ENCODE measurements at regions not wholly inside any gene's neighbourhood (a gene's known extent, or its start where the extent isn't known, plus 50 kb on each side); places are given as distances from the start of the nearest gene placed in this dataset.

DNA sequence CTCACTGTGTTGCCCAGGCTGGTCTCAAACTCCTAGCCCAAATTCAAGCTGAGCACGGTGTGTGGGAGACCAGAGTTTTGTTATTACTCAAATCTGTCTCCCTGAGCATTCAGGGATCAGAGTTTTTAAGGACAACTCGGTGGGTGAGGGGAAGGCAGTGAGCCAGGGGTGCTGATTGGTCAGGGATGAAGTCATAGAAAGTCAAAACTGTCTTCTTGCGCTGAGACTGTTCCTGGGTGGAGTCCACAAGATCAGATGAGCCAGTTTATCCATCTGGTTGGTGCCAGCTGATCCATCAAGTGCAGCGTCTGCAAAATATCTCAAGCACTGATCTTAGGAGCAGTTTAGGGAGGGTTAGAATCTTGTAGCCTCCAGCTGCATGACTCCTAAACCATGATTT, 346.3 kb downstream of the TMEM114 start:
- no peak for DNase-seq (ENCODE audit: low read depth)
- no peak for TF ChIP-seq CTCF (IDR thresholded peaks at IDR 0.05; ENCODE audit: control insufficient read depth, insufficient read depth, low read depth, low read length, missing control alignments)
- no peak overlapping the region for H3K4me3 ChIP-seq (ENCODE audit: control insufficient read depth, low read depth, low read length)

- no peak for TF ChIP-seq CTCF (IDR thresholded peaks at IDR 0.05; ENCODE audit: control insufficient read depth, insufficient read depth, low read depth, low read length, missing control alignments)
- DNase-seq (ENCODE audit: low read depth) = no peak
These were observed 348.9 kb downstream of the TMEM114 start for GRCh38 chr16:8241408-8241807.

DNA sequence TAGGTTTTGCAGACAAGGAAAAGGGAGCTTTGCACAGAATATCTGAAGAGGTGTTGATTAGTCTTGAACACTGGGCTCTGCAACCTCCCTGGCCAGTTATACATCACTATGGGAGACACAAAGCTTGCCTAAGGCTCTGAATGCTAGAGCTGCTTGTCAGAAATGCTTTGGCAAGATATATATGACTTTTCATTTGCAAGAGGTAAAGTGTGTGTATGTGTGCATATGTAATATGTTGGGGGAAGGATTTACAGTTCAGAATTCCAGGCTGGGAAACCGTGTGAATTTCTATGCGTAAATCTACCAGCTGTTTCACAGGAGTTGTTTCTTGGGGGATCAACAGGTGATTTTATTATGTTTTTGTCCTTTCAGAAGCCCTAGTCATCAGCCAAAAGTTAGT, 350.9 kb downstream of the TMEM114 start:
- no peak for TF ChIP-seq CTCF (IDR thresholded peaks at IDR 0.05; ENCODE audit: control insufficient read depth, insufficient read depth, low read depth, low read length, missing control alignments)
- H3K4me3 ChIP-seq (ENCODE audit: control insufficient read depth, low read depth, low read length) = no peak overlapping the region
- DNase-seq (ENCODE audit: low read depth) = no peak

More at GRCh38 chr16:8241408-8241807, 348.9 kb downstream of the TMEM114 start:
- no peak overlapping the region for H3K4me3 ChIP-seq (ENCODE audit: control insufficient read depth, low read depth, low read length)

DNA sequence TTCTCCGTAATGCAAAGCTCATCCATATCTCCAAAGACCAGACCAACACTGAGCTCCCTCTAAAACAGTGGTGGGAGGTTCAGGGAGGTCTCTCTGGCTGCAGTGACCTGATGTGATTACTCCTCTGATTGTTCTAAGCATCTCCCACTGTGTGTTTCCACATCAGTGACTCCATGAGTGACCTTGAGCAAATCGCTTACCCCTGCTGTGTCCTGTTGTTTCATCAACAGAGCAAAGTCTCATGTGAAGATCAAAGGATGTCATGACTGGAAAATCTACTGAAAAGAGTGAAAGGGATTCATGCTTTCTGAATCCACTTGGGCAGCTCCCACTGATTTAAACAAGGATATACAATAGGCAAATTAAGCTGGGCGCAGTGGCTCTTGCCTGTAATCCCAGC, 352.9 kb downstream of the TMEM114 start:
- H3K4me3 ChIP-seq (ENCODE audit: control insufficient read depth, low read depth, low read length) = no peak overlapping the region
- no peak for DNase-seq (ENCODE audit: low read depth)
- no peak for TF ChIP-seq CTCF (IDR thresholded peaks at IDR 0.05; ENCODE audit: control insufficient read depth, insufficient read depth, low read depth, low read length, missing control alignments)

DNA sequence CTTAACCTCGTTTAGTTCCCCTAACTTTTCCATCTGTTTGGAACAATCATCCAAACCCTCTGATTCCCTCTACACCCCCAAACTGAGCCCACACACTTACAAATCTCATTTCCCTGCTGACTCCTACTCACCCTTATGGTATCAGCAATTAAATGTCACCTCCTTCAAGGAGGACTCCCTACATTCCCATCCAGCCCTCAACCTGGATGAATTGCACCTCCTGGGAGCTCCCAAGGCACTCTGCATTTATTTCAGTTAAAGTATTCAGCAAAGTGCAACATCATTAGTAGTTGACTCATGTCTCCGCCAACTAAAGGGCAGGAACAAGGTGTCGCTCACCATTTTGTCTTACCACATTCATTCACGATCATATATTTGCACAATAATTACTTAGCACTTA, 353.5 kb downstream of the TMEM114 start:
- no peak overlapping the region for H3K4me3 ChIP-seq (ENCODE audit: control insufficient read depth, low read depth, low read length)
- no peak for TF ChIP-seq CTCF (IDR thresholded peaks at IDR 0.05; ENCODE audit: control insufficient read depth, insufficient read depth, low read depth, low read length, missing control alignments)
- DNase-seq (ENCODE audit: low read depth) = no peak

DNA sequence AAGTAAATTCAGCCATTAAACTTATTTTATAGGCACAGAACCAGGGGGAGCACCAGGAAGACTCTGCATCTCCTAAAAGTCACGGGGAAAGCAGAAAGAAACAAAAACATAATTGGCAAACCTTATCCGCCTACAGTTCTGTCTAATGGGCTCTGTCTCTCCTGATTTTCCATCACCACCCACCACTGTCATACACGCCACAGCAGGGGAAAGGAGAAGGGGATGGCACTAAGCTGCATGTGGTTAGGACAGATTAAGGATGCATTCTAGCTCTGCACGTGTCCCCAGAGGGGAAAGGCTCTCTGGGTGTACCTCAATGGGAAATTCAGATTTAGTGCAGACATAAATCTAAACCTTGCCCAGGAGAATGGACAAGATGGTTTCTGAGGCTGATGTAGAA, 359.8 kb downstream of the TMEM114 start:
- no peak for TF ChIP-seq CTCF (IDR thresholded peaks at IDR 0.05; ENCODE audit: control insufficient read depth, insufficient read depth, low read depth, low read length, missing control alignments)
- no peak for DNase-seq (ENCODE audit: low read depth)
- H3K4me3 ChIP-seq (ENCODE audit: control insufficient read depth, low read depth, low read length) = no peak overlapping the region

DNA sequence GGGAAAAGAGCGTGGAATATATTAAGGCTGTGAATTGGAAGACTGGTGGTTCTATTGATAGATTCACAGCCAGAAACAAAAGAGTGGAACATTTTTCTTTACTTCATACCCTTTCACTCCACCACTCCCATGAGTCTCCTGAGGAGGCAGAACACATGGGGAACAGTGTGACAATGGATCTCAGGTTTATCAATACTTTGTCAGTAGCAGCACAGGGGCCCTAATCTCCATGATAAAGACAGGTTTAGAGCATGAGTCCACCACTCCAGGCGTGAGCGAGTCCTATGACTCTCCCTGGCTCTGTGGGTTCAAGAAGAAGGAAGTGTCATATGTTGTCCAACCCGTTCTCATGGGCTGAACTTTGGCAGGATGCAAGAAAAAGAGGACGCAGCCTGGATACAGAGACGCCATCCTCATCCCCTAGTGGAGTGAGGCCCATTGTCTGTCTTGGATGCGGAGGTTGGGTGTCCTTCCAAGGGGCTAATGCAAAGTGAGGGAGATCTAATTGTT, 361.2 kb downstream of the TMEM114 start:
- no peak for TF ChIP-seq CTCF (IDR thresholded peaks at IDR 0.05; ENCODE audit: control insufficient read depth, insufficient read depth, low read depth, low read length, missing control alignments)
- no peak for DNase-seq (ENCODE audit: low read depth)
- no peak overlapping the region for H3K4me3 ChIP-seq (ENCODE audit: control insufficient read depth, low read depth, low read length)
